ENCODE measurements at regions not wholly inside any gene's neighbourhood (a gene's known extent, or its start where the extent isn't known, plus 50 kb on each side); places are given as distances from the start of the nearest gene placed in this dataset.

DNA sequence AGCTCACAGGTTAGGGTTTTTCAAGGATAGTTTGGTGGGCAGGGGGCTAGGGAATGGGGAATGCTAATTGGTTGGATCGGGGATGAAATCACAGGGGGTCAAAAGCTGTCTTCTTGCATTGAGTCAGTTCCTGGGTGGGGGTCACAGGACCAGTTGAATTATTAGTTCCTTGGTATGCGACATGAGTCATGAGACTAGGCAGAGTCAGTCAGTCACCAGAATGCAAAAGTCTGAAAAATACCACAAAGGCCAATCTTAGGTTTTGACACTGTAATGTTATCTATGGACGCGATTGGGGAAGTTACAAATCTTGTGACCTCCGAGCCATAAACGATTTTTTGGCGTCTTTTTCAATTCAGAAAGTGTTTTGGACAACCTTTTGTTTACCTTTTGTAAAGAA lies 101.2 kb downstream of the ZNF519 start:
- no peak for DNase-seq (ENCODE audit: low spot score)

DNA sequence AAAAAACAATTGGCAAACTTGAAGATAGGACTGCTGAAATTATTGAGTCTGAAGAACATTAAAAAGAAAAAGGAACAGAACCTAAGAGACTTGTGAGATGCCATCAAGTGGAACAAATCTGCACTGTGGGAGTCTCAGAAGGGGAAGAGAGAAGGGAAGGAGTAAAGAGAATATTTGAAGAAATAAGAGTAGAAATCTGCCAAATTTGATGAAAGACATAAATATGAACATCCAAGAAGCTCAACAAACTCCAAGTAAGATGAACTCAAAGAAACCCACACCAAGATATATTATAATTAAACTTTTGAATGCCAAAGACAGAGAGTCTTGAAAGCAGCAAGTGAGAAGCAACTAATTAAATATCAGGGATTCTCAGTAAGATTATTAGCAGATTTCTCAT lies 102.7 kb downstream of the ZNF519 start:
- DNase-seq (ENCODE audit: low spot score): no peak

DNA sequence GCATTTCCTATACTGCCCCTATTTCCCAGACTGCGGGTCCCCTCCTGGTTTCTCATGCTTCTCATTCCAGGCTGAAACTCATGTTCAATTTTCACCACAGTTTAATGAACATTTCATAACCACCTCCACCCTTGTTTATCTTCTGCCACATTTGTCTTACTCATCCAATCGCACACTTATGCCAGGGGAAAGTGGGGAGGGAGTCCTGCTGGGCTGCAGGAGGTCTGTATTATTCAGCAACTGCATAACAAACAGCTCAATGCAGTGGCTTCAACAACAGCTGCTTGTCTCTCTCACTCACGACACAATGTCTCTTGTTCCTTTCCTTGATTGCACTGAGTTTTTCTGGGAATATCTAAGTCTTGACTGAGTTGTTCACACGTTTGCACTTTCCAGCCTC lies 106.0 kb downstream of the ZNF519 start:
- DNase-seq (ENCODE audit: low spot score): no peak

DNA sequence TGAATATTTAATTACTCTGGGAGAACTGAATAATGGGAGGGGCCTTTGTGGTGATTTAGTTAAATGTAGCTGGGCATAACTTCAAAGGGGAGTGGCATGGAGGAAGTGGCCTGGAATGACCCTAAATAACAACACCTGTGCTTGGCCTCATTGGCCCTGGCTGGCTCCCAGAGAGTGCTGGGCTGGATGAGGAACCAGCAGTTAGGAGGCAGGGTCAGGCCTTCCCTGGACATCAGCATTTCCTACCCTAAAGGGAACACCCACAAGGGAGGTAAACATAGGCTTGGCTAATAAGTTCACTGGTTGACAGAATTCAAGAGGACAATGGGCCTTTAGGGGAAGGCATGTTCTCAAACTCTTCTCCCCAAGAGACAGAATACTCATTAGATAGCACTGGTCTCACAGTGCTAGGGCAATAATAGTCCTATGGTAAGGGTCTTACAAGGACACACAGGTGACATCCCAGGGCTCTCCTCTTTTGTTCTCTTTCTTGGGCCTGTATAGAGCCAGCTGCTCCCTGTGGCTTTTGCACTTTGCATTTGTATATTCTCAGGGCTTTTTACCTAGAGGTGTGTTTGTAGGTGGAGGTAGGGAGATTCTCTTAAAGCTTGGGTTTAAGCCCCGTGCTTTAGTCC lies 106.8 kb downstream of the ZNF519 start:
- DNase-seq (ENCODE audit: low spot score): no peak

DNA sequence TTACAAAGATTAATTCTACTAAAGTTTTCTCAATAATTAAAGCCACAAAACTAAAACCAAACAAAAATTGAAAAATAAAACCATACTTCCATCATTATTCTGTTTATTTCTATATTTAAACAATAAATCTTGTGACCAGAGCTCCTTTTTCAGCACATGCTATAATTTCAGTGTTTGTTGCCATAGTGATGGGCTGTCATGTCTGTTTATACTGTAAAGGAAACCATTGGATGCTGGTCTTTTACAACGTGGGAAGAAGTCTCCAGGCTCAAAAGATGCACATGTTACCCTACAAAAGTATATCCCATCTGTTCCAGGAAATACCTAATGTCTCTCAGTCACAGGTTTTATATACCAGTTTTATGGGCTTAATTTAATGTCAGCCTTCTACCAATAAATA lies 100.1 kb upstream of the MC2R start:
- DNase-seq (ENCODE audit: low spot score): no peak

DNA sequence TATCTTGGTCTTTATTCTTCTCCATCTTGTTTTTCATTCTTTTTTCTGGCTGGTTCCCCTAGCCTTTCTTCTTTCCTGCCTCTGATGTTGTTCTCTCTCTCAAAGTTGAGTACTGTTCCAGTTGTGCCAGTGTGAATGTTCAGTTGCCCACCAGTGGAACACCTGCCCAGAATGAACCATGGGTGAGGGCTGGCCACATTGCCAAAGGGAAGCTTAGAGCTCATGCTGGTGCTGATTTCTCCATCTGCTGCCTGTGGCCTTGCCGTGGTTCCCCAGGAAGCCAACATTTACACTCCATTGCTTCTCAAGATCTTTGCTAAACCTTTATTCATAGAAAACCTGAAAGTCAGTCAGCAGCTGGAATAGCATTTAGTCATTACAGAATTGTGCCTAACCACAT lies 99.1 kb upstream of the MC2R start:
- DNase-seq (ENCODE audit: low spot score): no peak

DNA sequence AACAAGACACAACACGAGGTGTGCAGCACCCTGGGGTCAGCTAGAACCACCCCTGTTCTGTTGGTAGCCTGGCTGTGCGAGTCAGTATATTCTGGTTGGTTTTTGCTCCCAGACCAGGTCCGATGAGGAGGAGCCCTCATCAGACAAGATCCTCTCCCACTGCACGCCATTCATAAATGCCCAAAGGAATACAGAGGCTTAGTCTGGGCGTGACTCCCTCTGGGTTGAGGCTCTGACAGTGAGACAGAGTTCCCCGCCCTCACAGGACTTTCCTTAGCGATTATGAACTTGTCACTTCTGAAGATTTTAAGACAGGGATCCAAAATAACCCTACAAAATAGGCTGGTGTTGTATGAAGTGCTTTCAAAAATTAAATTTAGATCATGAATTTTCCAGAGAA lies 85.5 kb upstream of the MC2R start:
- DNase-seq (ENCODE audit: low spot score): no peak

DNA sequence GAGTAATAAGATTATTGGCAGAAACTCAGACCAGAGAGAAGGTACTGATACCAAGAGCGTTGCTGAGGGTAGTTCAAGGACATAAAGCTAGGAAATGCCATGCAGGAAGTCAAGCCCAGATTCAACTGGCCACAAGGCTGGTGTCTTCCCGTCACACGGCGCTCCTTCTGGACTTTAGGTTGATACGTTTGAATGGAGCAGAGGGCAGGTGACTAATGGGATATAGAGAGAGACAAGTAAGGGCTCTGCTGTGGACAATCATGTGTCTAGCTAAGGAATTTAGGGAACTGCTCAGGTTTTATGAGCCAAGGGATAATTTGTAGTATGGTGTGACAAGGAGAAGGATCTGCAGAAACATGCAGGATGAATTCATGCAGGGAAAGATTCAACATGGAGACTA lies 83.9 kb upstream of the MC2R start:
- no peak for DNase-seq (ENCODE audit: low spot score)

DNA sequence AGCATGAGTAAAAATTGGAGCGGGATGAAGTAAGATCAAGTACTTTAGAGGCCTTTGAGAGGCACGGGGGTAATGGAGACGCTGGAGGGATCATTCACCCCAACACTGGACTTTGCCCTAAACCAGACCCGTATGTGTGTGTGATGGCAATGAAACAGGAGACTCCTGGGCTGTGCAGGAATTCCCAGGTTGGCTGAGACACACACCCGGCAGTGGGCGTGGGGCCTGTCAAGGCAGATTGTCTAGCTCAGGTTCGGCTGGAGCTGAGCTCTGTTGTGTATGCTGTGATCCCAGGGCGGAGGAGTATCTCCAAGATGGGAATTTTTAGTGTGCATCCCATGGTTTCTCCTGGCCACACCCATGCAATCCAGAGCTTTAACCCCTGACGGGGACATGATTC lies 83.2 kb upstream of the MC2R start:
- no peak for DNase-seq (ENCODE audit: low spot score)

DNA sequence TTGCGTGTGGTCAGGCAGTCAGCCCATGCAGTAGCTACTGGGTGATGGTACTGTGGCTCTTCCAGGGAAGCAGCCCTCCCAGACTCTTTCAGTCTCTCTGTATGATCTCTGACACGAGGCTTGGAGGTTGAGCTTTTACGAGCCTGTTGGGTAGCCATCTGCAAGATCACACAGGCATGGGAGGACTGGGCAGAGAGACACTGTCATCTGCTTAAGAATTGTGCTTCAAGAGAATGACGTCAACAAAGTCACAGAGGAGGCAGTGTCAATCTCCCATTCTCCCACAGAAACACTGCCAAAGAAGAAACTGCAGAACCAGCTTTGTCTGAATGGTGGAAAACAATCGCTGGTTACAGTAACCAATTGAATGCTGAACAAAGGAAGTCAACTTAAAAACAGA lies 78.4 kb upstream of the MC2R start:
- DNase-seq (ENCODE audit: low spot score): no peak

DNA sequence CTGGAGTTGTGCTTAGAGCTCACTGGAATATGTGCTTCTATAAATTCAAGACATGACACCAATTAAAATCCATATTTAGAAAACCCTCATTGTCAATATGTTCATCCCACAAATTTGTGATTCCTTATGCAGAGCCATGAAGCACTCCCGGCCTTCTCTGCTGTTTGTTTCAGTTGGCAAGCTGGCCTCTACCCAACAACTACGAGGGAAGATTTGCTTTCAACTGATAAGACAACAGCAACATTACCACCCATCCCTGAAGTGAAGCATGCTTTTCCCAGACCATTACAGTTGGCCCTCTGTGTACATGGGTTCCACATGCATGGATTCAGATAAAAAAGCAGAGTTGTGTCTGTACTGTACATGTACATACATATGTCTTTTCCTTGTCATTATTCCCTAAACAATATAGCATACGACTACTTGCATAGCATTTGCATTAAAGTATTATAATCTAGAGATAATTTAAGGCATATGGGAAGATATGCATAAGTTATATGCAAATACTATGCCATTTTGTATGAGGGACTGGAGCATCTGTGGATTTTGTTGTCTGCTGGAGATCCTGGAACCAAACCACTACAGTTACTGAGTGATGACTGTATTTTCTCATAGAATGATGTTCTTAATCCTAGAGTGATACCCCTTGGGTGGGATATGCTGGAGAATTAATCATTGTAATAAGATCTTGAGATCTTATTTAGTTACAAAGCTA lies 77.6 kb upstream of the MC2R start:
- DNase-seq (ENCODE audit: low spot score): no peak

DNA sequence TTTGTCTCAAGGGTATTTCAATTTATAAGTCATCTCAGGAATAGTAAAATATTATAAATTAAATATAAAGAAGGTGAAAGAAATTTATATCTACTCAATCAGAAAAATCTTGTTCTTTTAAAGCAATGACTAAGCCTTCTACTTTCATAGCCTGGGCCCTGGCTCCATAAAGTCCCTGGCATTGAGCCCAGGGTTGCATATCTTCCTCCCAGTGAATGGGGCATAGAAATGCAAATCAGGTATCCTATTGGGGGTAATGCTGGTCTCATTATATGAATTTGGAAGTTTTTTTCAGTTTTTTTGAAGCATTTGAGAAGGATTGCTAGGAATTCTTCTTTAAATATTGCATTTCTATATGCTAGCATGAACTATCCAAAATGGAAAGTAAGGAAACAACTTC lies 73.9 kb upstream of the MC2R start:
- no peak for DNase-seq (ENCODE audit: low spot score)

DNA sequence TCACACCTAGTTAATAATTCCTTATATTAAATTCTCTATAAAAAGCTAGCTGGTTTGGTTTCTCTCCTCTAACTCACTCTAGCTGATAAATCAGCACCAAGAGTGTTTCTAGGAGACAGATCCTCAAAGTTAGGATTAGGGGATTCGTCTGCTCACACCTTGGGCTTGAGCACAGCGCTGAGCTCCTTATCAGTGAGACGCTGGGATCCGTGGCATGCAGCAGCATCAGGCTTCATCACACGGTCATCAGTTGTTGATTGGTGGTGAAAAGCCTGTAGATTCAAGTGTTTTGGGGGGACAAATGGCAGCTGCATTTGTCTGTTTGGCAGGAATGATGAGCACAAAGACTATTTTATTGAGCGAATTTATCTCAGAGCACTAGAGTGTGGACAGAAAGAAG lies 72.6 kb upstream of the MC2R start:
- DNase-seq (ENCODE audit: low spot score): no peak

DNA sequence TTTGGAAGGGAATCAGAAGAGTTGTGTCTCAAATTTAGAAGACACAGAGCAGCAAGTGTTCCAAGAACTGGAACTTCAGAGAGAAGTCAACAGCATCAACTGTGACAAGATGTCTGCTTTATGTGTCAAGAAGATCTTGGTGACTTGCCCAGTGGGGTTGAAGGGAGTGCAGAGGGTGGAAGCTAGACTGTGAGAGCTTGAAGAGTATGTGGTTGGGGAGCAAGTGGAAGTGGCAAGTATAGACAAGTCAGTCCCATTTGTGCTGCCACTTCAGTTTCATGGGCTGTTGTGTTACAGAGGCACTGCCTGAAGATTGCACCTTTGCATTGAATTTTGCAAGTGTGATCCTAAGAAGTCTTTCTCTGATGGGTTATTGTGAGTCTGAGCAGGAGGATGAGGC lies 68.7 kb upstream of the MC2R start:
- DNase-seq (ENCODE audit: low spot score): no peak

DNA sequence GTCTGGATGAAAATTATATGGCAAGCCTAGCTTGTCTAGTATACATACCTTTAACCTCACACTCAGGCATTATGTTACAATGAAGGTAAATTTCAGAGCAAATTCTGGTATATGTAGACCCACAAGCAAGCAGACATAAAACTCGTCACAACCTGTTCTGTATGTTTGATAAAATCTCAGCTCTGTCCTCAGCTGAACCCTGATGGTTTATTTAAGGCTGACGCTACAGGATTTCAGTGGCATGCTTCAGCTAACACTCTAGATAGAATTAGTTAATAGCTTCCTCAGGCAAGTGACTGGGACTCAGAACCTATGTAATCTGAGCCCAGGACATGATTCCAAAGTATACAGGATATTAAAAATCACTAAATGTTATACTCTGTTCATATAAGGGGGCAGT lies 68.2 kb upstream of the MC2R start:
- no peak for DNase-seq (ENCODE audit: low spot score)

DNA sequence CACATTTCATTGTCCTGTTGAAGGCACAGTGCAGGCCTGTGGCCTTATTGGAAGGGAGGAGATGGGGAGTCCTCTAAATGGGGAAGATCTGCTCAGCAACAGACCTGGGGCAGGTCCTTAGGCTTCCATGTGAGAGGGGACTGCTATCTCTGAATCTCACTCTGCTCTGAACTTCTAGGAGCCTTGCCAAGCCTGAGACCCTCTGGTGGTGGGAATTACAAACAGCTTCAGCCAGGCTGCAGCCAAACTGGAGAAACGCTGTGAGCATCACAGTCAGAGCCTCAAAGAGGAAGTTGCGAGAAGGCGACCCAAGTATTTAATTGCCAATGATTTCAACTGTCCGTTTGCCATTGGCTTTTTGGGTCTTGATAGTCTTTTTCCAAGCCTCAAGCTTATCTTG lies 66.8 kb upstream of the MC2R start:
- no peak for DNase-seq (ENCODE audit: low spot score)

DNA sequence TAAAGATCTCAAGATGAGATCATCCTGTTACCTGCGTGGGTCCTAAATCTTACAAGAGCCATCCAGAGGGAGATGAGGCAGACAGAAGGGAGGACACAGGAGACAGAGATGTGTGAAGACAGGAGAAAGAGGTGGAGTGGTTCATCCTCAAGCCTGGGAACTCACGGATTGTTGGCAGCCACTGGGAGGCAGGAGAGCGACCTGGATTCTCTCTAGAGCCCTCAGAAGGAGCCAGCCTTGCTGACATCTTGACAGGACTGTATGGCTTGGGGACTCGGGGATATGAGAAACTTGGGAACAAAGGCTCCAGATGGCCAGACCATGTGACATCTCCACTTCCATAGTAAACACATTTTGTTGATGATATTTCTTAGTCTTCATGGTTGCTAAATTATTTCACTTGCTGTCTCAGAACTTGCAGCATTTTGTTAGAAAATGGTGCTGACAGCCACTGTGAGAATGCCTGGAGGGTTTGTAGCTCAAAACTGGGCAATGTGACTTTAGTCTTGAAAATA lies 57.8 kb upstream of the MC2R start:
- DNase-seq (ENCODE audit: low spot score): peak; percentile 14

All from cerebellar cortex (tissue), 1 donor.